IMR-90 (cell line): ENCODE measurements at regions not wholly inside any gene's neighbourhood (a gene's known extent, or its start where the extent isn't known, plus 50 kb on each side); places are given as distances from the start of the nearest gene placed in this dataset.

ENCODE experiments used
- ATAC-seq: fragments of 200-7000 bp; cut with Tn5 transposase; 2 replicates; pipeline ENCODE4 v1.9.1; 2020; ENCODE audit warnings: low read depth, mild to moderate bottlenecking, moderate library complexity
- BruUV-seq: library from RNA; stranded (reverse); fragments of 400-500 nt; replicated peaks from 2 replicates; lab custom pipeline; 2021; lab: Mats Ljungman, UMichigan
- CTCF ChIA-PET: fragments of 300-600 bp; formaldehyde crosslinking; extraction: SDS; loops from one replicate; lab custom pipeline; 2021; ENCODE audit warnings: antibody characterized with exemption; lab: Yijun Ruan, JAX
- POLR2A ChIA-PET: fragments of 300-600 bp; sonication (Branson Sonifier 250); formaldehyde crosslinking; loops from one replicate; lab custom pipeline; 2022; ENCODE audit warnings: antibody characterized with exemption; ENCODE audit not compliant: unreplicated experiment; lab: Charles Lee
- DNase-seq: peaks from one replicate; pipeline ENCODE4 v3.0.0; 2013
- H2AFZ ChIP-seq: replicated peaks from 2 replicates; pipeline ENCODE3; 2013; ENCODE audit warnings: low read length, mild to moderate bottlenecking; ENCODE audit not compliant: poor library complexity
- H2AK5ac ChIP-seq: 2 replicates; pipeline ENCODE4 v1.6.1; 2013; ENCODE audit warnings: low read depth, low read length, inconsistent platforms
- H2AK9ac ChIP-seq: replicated peaks from 2 replicates; pipeline ENCODE3; 2013; ENCODE audit warnings: mild to moderate bottlenecking, low read depth, low read length, moderate library complexity; ENCODE audit not compliant: poor library complexity
- H2BK120ac ChIP-seq: 2 replicates; pipeline ENCODE4 v1.6.1; 2013; ENCODE audit warnings: low read depth, low read length, inconsistent platforms
- H2BK15ac ChIP-seq: 3 replicates; pipeline ENCODE4 v1.6.1; 2013; ENCODE audit warnings: low read depth, low read length, inconsistent platforms
- H2BK20ac ChIP-seq: 2 replicates; pipeline ENCODE4 v1.6.1; 2013; ENCODE audit warnings: low read depth, mild to moderate bottlenecking, inconsistent platforms, low read length, moderate library complexity
- H2BK5ac ChIP-seq: 2 replicates; pipeline ENCODE4 v1.6.1; 2013; ENCODE audit warnings: mild to moderate bottlenecking, low read depth, low read length, inconsistent platforms; ENCODE audit not compliant: poor library complexity, severe bottlenecking
- H3K14ac ChIP-seq: replicated peaks from 2 replicates; pipeline ENCODE4 v1.6.1; 2013; ENCODE audit warnings: low read depth, low read length, inconsistent platforms
- H3K18ac ChIP-seq: 2 replicates; pipeline ENCODE4 v1.6.1; 2013; ENCODE audit warnings: low read depth, low read length, control low read depth
- H3K23ac ChIP-seq: 2 replicates; pipeline ENCODE4 v1.6.1; 2013; ENCODE audit warnings: low read depth, low read length, inconsistent platforms
- H3K27ac ChIP-seq: 2 replicates; pipeline ENCODE4 v1.5.1; 2013; ENCODE audit warnings: mild to moderate bottlenecking, control low read depth, low read length; ENCODE audit not compliant: insufficient read depth
- H3K27me3 ChIP-seq: 2 replicates; pipeline ENCODE4 v1.6.1; 2013; ENCODE audit warnings: low read length; ENCODE audit not compliant: control insufficient read depth, insufficient read depth
- H3K36me3 ChIP-seq: 2 replicates; pipeline ENCODE4 v1.6.1; 2013; ENCODE audit warnings: low read length, mixed read lengths; ENCODE audit not compliant: control insufficient read depth, insufficient read depth
- H3K4ac ChIP-seq: 2 replicates; pipeline ENCODE4 v1.6.1; 2013; ENCODE audit warnings: low read depth, low read length, inconsistent platforms
- H3K4me1 ChIP-seq: 2 replicates; pipeline ENCODE4 v1.6.1; 2013; ENCODE audit warnings: low read length, mixed read lengths; ENCODE audit not compliant: control insufficient read depth, insufficient read depth
- H3K4me2 ChIP-seq: 2 replicates; pipeline ENCODE4 v1.6.1; 2013; ENCODE audit warnings: low read depth, mild to moderate bottlenecking, control low read depth, low read length, moderate library complexity
- H3K4me3 ChIP-seq: 2 replicates; pipeline ENCODE4 v1.5.1; 2013; ENCODE audit warnings: low read depth, mild to moderate bottlenecking, control low read depth, low read length, moderate library complexity; ENCODE audit not compliant: insufficient read depth
- H3K56ac ChIP-seq: 2 replicates; pipeline ENCODE4 v1.6.1; 2013; ENCODE audit warnings: low read length, inconsistent platforms; ENCODE audit not compliant: insufficient read depth; ENCODE audit errors: extremely low read depth
- H3K79me1 ChIP-seq, 2 experiments: 2 replicates each; pipeline ENCODE4 v1.6.1; 2013; ENCODE audit warnings: low read length in 2 of 2, inconsistent platforms in 1 of 2, low read depth in 1 of 2
- H3K9ac ChIP-seq: 2 replicates; pipeline ENCODE4 v1.6.1; 2013; ENCODE audit warnings: low read depth, low read length, control low read depth
- H3K9me1 ChIP-seq: 2 replicates; pipeline ENCODE4 v1.6.1; 2013; ENCODE audit warnings: low read length, inconsistent platforms; ENCODE audit not compliant: insufficient read depth
- H3K9me3 ChIP-seq: 2 replicates; pipeline ENCODE4 v1.6.1; 2013; ENCODE audit warnings: low read length; ENCODE audit not compliant: control insufficient read depth, insufficient read depth
- H4K20me1 ChIP-seq: 2 replicates; pipeline ENCODE4 v1.6.1; 2013; ENCODE audit warnings: low read length, inconsistent platforms; ENCODE audit not compliant: insufficient read depth
- H4K5ac ChIP-seq: 2 replicates; pipeline ENCODE4 v1.6.1; 2013; ENCODE audit warnings: mild to moderate bottlenecking, low read depth, low read length, control low read depth
- H4K8ac ChIP-seq, 2 experiments: 2 replicates each; pipeline ENCODE4 v1.6.1; 2013; ENCODE audit warnings: low read depth in 2 of 2, low read length in 2 of 2, control low read depth in 1 of 2, inconsistent platforms in 1 of 2
- H4K91ac ChIP-seq: 2 replicates; pipeline ENCODE4 v1.6.1; 2013; ENCODE audit warnings: low read depth, low read length, inconsistent platforms; ENCODE audit not compliant: insufficient read depth
- BHLHE40 ChIP-seq: fragments of 150-350 bp; IDR thresholded peaks from 2 replicates; pipeline ENCODE4 v1.6.1; 2016; ENCODE audit warnings: mild to moderate bottlenecking, low read depth, low read length
- CEBPB ChIP-seq: IDR thresholded peaks from 2 replicates; pipeline ENCODE4 v1.6.1; 2012; ENCODE audit warnings: low read depth, low read length, improper control_type of control experiment
- CHD1 ChIP-seq: IDR thresholded peaks from 2 replicates; pipeline ENCODE4 v1.6.1; 2012; ENCODE audit warnings: low read depth, low read length, improper control_type of control experiment
- FOS ChIP-seq: fragments of 150-350 bp; IDR thresholded peaks from 2 replicates; pipeline ENCODE4 v1.6.1; 2016; ENCODE audit warnings: low read depth, low read length
- MAZ ChIP-seq: IDR thresholded peaks from 2 replicates; pipeline ENCODE4 v1.6.1; 2012; ENCODE audit warnings: low read depth, mild to moderate bottlenecking, low read length, improper control_type of control experiment, moderate library complexity, borderline replicate concordance
- NFE2L2 ChIP-seq: fragments of 150-350 bp; IDR thresholded peaks from 2 replicates; pipeline ENCODE4 v1.6.1; 2016; ENCODE audit warnings: low read depth, mild to moderate bottlenecking, low read length
- POLR2A ChIP-seq: IDR thresholded peaks from 2 replicates; pipeline ENCODE4 v1.6.1; 2012; ENCODE audit warnings: mild to moderate bottlenecking, low read depth, low read length
- RAD21 ChIP-seq: IDR thresholded peaks from 2 replicates; pipeline ENCODE4 v1.6.1; 2012; ENCODE audit warnings: low read length, improper control_type of control experiment
- RCOR1 ChIP-seq: IDR thresholded peaks from 2 replicates; pipeline ENCODE4 v1.6.1; 2012; ENCODE audit warnings: mild to moderate bottlenecking, low read length, improper control_type of control experiment; ENCODE audit not compliant: insufficient replicate concordance
- RFX5 ChIP-seq: IDR thresholded peaks from 2 replicates; pipeline ENCODE4 v1.8.0; 2012; ENCODE audit warnings: low read depth, mild to moderate bottlenecking, low read length, moderate library complexity
- SMC3 ChIP-seq: fragments of 150-350 bp; IDR thresholded peaks from 2 replicates; pipeline ENCODE4 v1.6.1; 2016; ENCODE audit warnings: low read depth, mild to moderate bottlenecking, antibody characterized with exemption, low read length, moderate library complexity
- WGBS, 2 experiments: methylation state at CpG; one replicate each; pipeline versions ENCODE4 v1.1.5 to v1.1.7; 2013; ENCODE audit warnings: missing lambda C conversion rate in 2 of 2; ENCODE audit not compliant: insufficient read length in 1 of 2; ENCODE audit errors: extremely low coverage in 2 of 2; 5-methylcytosine and 5-hydroxymethylcytosine counted together
- dilution Hi-C: fragments of 300-500 bp; cut with HindIII; formaldehyde crosslinking; loops from one replicate; pipeline ENCODE4 v1.14.3; 2018; ENCODE audit warnings: low sequenced_read_pairs; ENCODE audit not compliant: unreplicated experiment
- in situ Hi-C: fragments of 300-500 bp; cut with MboI; formaldehyde crosslinking; loops from 3 replicates; pipeline ENCODE4 v1.14.3; 2019; ENCODE audit warnings: low sequenced_read_pairs, inconsistent platforms, mixed read lengths
- intact Hi-C: fragments of 100-400 bp; cut with micrococcal nuclease; formaldehyde crosslinking; loops from 2 replicates; pipeline ENCODE4 v1.10.0; 2022
- TF ChIP-seq, protein P1 (sequence below): conservative IDR thresholded peaks from 2 replicates; pipeline ENCODE4 v1.5.1; 2012; ENCODE audit warnings: mild to moderate bottlenecking, low read depth, low read length, improper control_type of control experiment

DNA sequence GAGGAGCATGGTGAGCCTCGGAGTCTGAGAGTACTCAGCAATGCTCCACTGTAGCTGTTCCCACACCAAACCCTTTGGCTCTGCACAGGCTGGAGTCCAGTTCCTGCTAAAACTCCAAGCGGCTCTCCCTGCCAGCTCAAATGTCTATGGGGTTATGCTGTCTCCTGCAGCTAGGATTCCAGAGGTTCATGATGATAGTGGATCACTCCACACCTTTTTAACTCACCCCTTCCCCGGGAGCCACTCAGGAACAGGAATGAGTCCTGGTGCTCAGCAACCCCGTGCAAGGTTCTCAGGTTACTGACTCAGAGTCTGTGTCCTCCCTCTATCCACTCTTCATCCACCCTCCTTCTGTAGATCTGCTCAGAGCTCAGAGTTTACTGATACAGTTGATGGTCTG lies 410.0 kb downstream of the CDH19 start:
- TF ChIP-seq SMC3 (no peak), POLR2A (no peak), FOS (no peak), RCOR1 (no peak), CEBPB (no peak), RAD21 (no peak), CHD1 (no peak), BHLHE40 (no peak), NFE2L2 (no peak), RFX5 (no peak), MAZ (no peak)
- TF ChIP-seq, protein P1, sequence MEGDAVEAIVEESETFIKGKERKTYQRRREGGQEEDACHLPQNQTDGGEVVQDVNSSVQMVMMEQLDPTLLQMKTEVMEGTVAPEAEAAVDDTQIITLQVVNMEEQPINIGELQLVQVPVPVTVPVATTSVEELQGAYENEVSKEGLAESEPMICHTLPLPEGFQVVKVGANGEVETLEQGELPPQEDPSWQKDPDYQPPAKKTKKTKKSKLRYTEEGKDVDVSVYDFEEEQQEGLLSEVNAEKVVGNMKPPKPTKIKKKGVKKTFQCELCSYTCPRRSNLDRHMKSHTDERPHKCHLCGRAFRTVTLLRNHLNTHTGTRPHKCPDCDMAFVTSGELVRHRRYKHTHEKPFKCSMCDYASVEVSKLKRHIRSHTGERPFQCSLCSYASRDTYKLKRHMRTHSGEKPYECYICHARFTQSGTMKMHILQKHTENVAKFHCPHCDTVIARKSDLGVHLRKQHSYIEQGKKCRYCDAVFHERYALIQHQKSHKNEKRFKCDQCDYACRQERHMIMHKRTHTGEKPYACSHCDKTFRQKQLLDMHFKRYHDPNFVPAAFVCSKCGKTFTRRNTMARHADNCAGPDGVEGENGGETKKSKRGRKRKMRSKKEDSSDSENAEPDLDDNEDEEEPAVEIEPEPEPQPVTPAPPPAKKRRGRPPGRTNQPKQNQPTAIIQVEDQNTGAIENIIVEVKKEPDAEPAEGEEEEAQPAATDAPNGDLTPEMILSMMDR = no peak
- intact Hi-C loops = no loop called here
- no peak overlapping the region for H3K9ac ChIP-seq
- H3K14ac ChIP-seq = no peak overlapping the region
- ChIA-PET POLR2A (no interaction called here), CTCF (no interaction called here)
- H3K56ac ChIP-seq = no peak overlapping the region
- H4K91ac ChIP-seq = no peak overlapping the region
- H4K5ac ChIP-seq = no peak overlapping the region
- no peak for DNase-seq
- H2AK9ac ChIP-seq = no peak overlapping the region
- WGBS, 2 experiments = no CpG with 5 or more reads among the region's 4 CpGs
- no peak overlapping the region for H3K23ac ChIP-seq
- no peak overlapping the region for H3K4ac ChIP-seq
- BruUV-seq = no TSS peak
- no peak overlapping the region for H3K4me2 ChIP-seq
- H2BK20ac ChIP-seq = no peak overlapping the region
- no peak overlapping the region for H3K27ac ChIP-seq
- no peaks in the 10 kb centered on the region for H4K20me1 ChIP-seq
- H3K36me3 ChIP-seq = no peaks in the 10 kb centered on the region
- no peak overlapping the region for H4K8ac ChIP-seq
- H3K9me1 ChIP-seq = no peaks in the 10 kb centered on the region
- H2BK120ac ChIP-seq = no peak overlapping the region
- no peaks in the 10 kb centered on the region for H3K27me3 ChIP-seq
- H2BK15ac ChIP-seq = no peak overlapping the region
- ATAC-seq = no peak
- in situ Hi-C loops = no loop called here
- no peak overlapping the region for H2AK5ac ChIP-seq
- H2AFZ ChIP-seq = no peak overlapping the region
- no peak overlapping the region for H3K4me3 ChIP-seq
- peaks cover 13% of the 10 kb centered on the region for H3K9me3 ChIP-seq
- H3K18ac ChIP-seq = no peak overlapping the region
- no peak overlapping the region for H2BK5ac ChIP-seq
- H3K4me1 ChIP-seq = no peaks in the 10 kb centered on the region
- H3K79me1 ChIP-seq = no peaks in the 10 kb centered on the region
- dilution Hi-C loops = no loop called here
